ENCODE measurements at regions not wholly inside any gene's neighbourhood (a gene's known extent, or its start where the extent isn't known, plus 50 kb on each side); places are given as distances from the start of the nearest gene placed in this dataset.

DNA sequence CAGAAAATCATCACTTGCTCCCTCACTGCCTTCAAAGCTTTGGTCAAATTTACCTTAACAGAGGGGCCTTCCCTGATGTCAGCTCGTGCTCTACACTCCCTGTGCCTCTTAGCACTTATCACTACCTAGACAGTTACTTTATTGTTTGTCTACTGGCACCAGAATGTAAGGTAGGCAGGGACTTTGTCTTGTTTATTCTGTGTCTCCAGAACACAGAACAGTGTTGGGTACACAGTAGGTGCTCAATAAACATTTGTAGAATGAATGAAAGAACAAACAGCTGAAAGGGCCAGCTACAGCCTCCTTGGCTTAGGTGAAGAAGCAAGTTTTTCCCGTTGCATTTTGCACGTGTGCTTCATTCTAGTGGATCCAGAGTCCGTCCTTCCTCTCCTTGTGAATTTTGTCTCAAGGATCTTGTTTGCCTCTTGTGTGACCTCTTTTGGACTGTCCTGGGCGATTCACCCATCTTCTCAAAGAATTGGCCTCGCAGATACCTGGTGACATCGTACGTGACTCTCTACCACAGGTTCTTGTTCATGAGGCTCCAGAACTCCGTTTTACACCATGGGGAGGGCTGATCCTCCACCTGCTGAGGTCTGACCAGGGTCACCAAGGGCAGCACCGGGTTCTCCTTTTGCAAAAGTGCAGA is 84.2 kb upstream of the ARMC2 start:
- TF ChIP-seq, protein P1, sequence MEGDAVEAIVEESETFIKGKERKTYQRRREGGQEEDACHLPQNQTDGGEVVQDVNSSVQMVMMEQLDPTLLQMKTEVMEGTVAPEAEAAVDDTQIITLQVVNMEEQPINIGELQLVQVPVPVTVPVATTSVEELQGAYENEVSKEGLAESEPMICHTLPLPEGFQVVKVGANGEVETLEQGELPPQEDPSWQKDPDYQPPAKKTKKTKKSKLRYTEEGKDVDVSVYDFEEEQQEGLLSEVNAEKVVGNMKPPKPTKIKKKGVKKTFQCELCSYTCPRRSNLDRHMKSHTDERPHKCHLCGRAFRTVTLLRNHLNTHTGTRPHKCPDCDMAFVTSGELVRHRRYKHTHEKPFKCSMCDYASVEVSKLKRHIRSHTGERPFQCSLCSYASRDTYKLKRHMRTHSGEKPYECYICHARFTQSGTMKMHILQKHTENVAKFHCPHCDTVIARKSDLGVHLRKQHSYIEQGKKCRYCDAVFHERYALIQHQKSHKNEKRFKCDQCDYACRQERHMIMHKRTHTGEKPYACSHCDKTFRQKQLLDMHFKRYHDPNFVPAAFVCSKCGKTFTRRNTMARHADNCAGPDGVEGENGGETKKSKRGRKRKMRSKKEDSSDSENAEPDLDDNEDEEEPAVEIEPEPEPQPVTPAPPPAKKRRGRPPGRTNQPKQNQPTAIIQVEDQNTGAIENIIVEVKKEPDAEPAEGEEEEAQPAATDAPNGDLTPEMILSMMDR (IDR thresholded peaks at IDR 0.05; ENCODE audit: low read length) = no peak
- no peak for TF ChIP-seq EZH2 (IDR thresholded peaks at IDR 0.05; ENCODE audit: borderline replicate concordance, low read length)

Measured in OCI-LY1 (cell line).